ENCODE measurements at regions not wholly inside any gene's neighbourhood (a gene's known extent, or its start where the extent isn't known, plus 50 kb on each side); places are given as distances from the start of the nearest gene placed in this dataset.
A peak's percentile ranks its signal among the peaks of the same experiment; 100 is the strongest.
"Not testable (repeated sequence)": the region's sequence is repeated elsewhere in the genome, so short reads cannot be mapped to it uniquely, and the experiment has no call there.

DNA sequence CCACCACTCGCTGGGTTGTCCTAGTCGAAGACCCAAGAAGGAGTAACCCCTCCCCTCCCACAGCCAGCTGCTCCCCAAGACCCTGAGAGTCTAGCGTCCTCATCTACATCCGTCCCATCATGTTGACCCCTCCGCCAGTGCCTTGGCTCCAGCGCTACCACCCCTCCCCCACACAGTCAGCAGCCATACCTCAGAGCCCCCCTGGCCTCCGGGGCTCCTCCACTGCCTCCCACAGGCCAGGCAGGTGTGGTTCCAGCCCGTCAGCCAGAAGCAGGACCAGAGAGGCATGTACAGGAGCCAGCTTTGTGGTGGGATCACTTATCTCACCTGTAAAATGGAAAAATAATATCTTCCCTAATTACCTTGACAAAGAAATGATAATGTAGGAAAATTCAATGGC, 51.5 kb upstream of the PHF21B start:
- DNase-seq (ENCODE audit: low spot score), result no peak

DNA sequence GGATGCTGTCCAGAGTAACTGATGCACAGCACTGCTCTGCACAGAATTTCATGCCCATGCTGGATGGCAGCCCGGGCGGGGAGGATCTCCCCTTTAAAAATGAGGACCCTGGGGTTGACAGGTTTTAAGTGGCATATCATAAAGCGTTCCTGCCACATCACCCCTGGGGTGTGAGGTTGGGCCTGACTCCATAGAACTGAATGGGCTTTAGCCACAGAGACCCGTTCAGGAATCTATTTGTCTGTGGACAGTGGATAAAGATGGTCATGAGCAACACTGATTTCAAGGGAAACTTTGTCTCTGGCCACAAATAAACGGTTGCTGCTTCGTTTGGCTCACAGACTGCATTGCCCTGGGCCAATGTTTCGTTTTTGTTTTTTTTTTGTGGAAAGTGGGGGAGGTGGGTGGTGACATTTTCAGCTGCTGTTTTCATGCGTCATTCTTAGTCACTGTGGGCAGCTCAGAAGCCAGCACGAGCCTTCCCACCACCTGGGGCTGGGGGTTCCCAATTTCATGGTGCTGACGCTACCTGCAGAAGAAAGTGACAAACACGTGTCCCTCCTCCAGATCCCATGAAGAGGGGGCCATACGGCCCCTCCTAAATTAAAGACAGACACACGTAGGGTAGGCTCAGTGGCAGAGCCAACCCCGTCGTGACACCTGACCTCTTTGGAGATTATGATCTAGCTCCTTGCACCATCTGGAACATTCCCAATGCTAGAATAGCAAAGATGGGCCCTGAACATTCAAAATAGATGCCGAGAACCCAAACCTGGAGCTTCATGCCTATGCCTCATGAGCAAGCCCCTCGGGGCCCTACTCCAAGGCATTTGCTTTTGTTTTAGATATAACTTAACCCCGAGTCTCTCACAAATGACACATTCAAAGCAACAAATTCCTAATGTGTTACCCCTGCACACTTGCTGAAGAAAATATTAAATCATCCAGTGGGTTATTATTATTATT, 54.8 kb upstream of the PHF21B start:
- peak; percentile 77 for DNase-seq (ENCODE audit: low spot score)

DNA sequence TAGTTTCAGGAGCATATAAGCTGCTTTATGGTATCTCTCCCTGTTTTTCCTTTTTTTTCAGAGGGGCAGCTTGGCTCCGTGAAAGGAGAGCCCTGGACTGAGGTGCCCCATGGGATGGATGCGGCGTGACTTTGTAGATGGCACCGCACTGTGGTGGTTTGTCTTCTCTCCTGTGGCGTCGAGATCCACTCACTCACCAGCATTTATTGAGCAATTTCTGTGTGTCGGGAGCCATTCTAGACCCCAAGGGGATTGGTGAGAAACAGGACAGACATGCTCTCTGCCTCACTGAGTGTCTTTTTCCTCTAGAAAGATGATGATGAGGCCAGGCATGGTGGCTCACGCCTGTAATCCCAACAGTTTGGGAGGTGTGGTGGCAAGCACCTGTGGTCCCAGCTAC, 55.9 kb upstream of the PHF21B start:
- DNase-seq (ENCODE audit: low spot score), result no peak

DNA sequence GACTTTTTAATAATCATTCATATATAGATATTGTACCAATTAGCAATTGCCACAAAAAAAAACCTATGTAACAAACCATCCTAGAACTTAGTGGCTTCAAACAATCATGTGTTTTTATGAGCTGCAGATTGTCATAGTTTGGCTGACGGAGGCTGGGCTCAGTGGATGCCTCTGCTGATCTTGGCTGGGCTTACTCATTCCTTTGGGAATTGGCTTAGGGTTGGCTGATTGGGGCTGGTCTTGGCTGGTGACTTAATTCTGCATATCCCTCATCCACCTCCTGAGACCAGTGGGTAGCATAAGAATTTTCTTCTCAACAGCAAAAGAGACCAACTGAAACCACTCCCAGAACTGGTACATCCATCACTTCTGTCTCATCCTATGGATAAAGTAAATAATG, 57.9 kb upstream of the PHF21B start:
- no peak for DNase-seq (ENCODE audit: low spot score)

DNA sequence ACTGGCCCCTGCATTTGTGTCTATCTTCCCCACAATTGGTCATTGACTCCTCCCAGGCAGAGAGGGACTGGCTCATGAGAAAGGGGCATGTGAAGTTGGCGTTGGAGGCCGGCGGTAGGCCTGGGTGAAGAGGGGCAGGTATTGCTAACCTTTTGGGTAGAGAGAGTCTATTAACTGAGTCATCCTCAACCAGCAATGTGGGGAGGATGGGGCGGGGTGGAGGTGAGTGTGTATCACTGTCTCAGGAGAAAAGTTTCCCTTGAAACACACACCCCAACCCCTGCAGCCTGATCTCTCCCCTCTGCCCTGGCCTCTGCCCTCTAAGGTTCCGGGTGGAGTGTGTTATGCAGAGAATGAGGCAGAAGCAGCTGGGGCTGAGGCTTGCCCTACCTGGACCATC, 60.1 kb upstream of the PHF21B start:
- DNase-seq (ENCODE audit: low spot score), result no peak

DNA sequence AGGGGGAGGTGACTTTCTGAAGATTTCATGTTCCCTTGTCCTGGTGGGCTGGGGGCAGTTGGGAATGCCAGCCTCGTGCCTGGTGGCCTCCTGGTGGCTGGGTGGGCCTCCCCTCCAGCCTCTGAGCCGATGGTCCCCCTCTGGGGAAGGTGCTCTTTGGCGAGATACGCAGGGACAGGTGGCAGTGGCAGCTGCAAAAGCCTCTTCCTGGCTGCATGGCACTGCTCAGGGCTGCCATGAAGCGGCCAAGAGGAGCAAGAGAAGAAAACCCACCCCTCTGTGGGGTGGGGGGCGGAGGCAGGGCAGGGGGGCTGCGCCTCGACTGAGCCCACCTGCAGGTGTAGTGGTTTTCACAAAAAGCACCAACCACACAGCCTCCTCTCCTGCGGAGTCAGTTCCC, 61.8 kb upstream of the PHF21B start:
- no peak for DNase-seq (ENCODE audit: low spot score)

DNA sequence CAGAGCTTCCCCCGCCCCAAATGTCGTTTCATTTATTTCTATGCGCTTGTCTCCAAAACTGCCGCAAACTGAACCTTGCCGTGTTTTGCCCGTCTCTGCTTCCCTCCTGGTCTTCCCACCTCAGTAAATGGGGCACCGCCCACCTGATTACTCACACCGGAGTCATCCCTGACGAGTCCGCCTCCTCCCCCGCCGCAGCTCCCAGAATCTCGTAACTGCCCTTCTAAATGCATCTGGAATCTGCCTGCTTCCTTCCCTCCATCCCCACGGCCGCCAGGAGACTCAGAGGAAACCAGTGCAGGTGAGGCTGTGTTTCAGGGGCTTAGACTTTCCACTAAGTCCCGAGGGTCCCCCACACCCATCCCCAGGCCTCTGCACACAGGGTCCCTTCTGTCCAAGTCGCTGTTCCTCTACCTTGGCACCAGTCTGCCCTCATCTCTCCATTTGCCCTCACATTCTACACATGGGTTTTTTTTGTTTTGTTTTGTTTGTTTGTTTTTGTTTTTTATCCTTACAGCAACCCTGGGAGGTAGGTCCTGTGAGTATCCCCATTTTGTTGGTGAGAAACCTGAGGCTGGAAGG, 62.6 kb upstream of the PHF21B start:
- peak; percentile 79 for DNase-seq (ENCODE audit: low spot score)

DNA sequence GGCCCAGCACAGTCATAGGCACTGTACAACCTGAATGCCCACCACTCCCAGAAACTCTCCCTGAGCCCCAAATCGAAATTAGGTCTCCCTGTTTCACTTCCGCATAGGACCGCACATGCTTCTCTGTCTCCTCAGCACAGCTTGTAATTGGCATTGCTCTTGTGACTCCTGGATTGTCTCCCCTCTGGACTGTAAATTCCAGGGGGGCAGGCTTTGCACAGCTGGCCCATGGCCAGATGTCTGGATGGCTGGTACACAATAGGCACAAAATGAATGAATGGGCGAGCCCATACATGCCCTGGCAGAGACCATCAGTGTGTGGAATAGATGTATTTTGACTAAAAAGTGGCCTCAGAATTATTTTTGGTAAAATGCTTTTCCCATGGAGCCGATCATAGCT, 63.3 kb upstream of the PHF21B start:
- DNase-seq (ENCODE audit: low spot score), result no peak

DNA sequence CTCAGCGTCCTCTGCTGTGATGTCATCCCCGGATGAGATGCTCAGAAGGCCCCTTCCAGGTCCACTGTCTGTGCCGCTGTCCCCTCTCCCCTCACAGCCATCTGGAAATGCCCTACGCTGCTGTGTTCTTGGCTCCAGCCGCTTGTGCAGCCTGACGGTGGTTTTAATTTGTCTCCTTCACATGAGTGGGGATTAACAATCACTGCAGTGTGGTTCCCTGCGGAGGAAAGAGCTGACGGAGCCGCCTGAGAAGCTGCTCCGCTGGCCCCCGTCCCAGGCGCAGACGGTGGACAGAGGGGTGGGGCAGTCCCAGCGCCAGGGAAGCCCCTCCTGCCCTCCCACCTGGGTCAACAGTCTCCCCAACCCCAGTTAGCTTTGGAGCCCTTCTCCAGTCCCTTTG, 67.5 kb upstream of the PHF21B start:
- DNase-seq (ENCODE audit: low spot score), result no peak

DNA sequence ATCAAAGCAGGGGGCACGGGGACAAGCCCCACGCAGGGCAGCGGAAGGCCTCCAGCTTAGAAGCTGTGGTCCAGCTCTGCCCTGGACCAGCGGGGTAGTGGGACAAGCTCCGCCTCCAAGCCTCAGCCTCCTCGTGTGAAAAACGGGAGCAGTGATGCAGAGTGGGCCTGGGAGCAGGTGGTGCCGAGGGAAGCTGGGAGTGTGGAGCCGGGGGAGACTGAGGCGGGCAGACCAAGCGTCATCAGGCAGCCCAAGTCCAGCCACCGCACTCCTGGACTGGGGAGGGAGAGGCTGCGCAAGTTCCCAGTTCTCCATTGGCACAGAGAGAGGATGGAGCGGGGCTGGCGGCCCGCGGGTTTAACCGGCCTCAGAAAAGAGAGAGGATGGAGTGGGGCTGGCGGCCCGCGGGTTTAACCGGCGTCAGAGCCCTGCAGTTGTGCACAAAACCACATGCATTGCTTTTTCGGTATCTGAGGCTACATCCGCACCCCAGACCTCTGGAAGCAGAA, 68.1 kb upstream of the PHF21B start:
- no peak for DNase-seq (ENCODE audit: low spot score)

DNA sequence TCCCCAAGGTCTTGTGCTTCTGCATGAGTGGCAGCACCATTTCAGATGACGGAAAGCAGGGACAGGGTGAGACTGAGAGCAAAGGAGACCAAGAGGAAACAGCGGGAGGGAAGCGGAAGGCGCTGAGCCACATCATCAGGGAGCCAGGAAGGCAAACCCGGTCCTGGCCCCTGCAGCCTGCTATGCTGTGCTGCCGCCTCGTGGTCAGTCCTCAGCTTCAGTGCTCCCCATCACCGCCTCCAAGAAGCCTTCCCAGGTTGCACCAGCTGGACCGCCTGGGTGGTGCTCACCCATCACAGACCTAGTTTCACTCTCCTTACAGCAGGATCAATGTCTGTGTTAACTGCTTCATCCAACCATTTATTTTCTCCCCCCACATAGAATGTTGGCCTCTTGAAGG, 73.0 kb upstream of the PHF21B start:
- no peak for DNase-seq (ENCODE audit: low spot score)

DNA sequence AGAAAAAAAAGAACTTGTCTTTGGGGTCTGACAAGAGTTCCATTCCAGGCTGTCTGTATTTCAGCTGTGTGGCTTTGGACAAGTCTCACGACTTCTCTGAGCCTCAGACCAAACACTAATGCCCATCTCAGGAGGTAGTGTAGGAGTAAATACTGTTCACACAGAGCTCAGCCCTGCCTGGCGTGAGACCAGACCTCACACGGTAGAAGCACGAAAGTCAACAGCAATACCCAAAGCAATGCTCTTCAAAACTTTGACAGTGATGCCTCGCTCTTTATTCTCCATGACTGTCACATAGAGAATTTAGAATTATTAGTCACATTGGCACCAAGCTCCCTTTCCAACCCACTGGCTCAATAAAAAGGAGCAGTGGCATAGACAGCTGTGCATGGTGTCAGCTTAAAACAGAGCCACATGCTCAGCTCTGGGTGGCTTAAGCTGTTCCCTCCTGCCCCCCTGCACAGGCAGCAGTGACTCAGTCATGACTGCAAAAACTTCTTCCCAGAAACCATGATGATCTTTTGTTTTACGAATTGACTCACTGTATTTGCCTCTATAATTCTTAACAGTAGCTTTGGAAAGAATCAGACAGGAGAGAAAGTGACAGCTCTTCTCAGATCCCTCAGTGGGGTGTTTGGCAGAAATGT, 74.0 kb upstream of the PHF21B start:
- DNase-seq (ENCODE audit: low spot score), result peak; percentile 72

DNA sequence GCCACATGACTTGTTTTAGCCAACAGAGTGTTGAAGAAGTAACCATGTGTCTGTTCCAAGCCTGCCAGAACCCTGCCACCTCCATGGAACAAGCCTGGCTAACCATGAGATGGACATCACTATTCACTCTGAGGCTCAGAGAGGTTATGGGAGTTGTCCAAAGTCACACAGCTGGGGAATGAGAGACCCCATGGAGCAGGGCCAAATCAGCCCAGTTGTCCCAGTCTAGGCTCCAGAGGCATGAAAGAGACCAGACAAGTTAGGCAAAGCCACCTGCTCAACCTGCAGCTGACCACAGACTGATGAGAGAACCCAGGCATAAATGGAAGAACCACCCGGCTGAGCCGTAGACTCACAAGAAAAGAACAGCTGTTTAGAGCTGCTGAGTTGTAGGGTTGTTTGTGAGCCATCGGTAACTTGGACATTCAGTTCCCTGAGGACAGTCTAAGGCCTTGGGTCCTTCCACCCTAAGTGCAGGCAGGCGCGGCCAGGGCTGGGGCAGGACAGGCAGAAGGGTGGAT, 74.7 kb upstream of the PHF21B start:
- DNase-seq (ENCODE audit: low spot score), result peak; percentile 13

DNA sequence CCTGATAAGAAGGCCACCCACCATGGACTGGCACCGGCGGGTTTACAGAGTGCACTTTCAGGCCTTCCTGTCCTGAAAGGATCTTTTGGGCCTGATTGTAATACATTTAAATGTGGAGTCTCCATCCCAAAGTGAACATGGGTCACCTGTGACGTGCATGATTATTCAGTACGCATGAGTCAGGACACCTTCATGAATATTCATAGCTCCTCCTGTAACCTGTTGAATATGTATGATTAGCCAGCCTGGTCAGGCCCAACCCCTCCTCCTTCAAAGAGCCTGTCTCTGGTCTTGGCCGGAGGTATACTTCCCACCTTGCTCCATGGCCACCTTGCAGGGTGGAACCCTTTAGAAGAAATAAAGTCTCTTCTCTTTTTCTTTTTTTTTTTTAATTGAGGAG, 75.9 kb upstream of the NUP50 start:
- DNase-seq (ENCODE audit: low spot score), result no peak

DNA sequence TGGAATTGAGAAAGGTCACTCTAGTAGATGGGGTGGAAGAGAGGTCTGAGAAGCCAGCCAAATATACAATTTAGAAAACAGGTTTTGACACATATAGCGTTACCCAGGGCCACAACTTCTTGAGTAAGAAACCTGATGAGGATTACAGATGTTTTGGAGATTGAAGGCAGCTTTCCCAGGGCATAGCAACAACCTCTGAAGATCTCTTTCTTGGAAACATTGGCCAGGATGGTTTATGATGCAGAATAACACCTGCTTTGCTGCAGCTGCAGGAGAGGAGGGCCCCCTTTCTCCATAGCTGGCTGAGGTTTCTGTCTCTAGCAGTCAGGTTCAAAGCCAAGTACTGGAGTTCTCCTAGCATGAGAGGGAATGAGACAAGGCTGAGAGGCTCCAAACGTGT, 75.1 kb upstream of the NUP50 start:
- DNase-seq (ENCODE audit: low spot score), result no peak

DNA sequence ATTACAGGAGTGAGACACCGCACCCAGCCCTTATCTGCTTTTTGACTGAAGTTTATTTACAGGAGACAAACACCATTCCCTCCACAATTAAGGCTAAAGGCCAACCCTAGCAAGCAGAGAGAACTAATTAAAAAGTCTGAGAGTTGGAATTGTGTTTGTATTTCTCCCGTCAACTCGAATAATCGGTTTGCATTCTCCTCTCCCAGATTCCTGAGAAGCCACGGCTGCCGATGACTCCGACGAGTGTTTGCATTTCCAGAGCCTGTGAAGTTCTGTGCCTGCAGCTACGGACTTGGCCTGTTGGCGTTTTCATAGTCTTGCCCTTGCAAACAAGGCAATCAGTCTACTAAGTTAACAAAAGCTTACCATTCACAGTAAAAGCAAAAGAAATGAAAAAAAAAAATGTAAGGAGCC, 73.2 kb upstream of the NUP50 start:
- DNase-seq (ENCODE audit: low spot score), result peak; percentile 61

DNA sequence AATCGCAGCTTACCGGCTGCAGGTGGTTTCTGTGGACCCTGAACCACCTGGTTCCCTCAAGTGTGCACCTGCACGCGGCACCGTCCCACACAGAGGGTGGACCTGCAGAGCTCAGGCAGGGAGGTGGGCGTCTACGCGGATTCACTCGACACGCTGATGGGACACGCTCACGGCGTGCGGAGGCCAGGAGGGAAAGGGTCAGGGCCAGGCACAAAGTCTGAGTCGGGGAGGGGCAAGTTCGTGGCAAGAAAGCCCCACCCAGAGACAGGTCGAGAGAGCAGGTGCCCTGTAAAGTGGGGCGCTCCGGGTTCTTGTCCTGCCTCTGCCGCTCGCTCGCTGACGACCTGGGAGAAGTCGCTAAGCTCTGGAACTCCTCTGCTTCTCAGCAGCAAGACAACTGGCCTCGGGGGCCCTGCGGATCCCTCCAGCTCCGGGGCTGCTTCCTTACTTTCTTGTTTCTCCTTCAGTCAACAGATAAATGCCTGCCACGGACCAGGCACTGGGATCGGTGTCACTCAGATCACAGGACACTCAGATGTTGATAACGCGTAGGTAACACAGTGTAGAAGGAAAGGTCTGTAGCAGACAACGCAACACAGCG, 72.4 kb upstream of the NUP50 start:
- DNase-seq (ENCODE audit: low spot score), result no peak

DNA sequence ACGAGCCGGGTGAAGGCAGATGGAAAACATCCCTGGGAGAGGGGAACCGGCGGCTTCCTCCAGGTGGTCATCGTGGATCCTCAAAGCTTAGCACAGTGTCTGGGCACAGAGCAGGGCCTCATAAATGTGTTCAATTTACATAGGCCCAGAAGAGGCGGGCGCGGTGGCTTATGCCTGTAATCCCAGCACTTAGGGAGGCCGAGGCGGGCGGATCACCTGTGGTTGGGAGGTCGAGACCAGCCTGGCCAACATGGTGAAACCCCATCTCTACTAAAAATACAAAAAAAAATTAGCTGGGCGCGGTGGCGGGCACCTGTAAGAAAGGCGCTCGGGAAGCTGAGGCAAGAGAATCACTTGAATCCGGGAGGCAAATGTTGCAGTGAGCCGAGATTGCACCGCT, 71.8 kb upstream of the NUP50 start:
- DNase-seq (ENCODE audit: low spot score), result not testable (repeated sequence)

DNA sequence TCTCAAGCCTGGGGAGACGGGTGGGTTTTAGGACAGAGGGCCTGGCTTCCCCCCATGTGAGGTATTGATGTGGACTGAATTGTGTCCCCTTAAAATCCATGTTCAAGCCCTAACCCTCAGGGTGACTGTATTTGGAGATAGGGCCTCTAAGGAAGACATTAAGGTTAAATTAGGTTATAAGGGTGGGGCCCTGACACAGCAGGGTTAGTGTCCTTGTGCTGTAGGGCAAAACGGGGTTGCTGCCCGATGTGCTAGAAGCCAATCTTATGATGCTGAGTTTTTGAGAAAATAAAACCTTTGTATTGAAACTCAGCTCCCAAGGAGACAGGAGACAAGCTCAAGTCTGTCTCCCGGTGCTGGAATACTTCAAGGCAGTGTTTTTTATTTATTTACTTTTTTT, 71.1 kb upstream of the NUP50 start:
- no peak for DNase-seq (ENCODE audit: low spot score)

DNA sequence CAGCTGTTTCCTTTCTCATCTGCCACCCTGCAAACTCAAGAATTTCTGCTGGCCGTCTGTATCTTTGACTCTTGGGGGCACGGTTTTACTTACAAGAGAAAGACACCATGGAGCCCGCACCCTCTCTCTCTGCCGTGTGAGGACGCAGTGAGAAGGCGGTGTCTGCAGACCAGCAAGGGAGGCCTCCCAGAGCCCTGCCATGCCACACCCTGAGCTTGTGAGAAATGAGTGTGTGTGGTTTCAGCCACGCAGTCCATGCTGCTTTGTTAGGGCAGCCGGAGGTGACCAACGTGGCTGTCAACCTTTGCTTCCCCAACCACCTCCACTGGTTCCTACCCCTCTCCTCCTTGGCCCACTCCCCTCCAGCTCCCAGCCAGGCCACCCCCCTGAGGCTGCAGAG, 70.1 kb upstream of the NUP50 start:
- no peak for DNase-seq (ENCODE audit: low spot score)

DNA sequence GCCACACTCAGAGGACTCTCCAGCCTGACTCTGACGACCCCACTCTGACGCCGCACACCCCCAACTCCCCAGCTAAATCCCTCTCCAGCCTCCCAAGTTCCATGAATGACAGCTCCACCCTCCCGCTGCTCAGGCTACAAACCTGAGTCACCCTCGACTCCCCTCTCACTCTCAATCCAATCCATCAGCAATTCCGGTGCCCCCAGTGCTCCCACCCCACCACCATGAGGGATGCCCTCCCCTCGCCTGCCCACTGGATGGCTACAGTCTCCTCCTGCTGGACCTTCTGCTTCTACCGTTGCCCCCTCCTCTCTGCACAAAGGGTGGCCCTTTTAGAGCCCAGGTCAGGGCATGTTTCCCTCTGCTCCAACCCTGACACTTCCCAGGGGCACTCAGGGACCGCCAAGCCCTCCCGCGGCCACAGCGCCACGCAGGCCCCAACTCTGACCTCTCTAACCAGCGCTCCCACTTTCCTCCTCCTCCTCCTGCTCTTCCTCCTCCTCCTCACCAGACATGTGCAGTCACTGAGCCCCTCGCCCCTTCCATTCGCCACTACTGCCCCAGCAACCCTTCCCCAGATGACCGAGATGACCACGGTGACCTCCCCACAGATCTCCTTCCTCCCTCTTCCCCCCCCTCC, 69.5 kb upstream of the NUP50 start:
- no peak for DNase-seq (ENCODE audit: low spot score)

DNA sequence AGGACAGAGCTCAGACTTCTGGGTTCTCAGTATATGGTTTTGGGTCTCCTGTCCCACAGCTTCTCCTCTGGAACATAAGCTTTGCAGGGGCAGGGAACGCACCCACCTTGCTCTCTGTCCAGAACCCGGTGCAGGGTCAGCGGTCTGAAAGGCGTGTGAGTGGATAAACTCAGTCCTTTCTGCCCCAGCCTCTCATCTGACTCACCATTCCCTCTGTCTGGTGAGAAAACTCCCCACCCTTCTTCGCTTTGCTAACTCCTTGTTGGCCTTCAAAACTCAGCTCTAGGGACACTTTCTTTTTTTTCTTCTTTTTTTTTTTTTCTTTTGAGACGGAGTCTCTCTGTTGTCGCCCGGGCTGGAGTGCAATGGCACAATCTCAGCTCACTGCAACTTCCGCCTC, 68.9 kb upstream of the NUP50 start:
- no peak for DNase-seq (ENCODE audit: low spot score)

Measured in H4 (cell line).